Hepatocyte (in vitro differentiated cells): ENCODE measurements at regions not wholly inside any gene's neighbourhood (a gene's known extent, or its start where the extent isn't known, plus 50 kb on each side); places are given as distances from the start of the nearest gene placed in this dataset.

Experiments used
- CTCF ChIP-seq: fragments of 200-600 bp; sonication (generic); IDR thresholded peaks from 2 replicates; pipeline ENCODE4 v1.5.1; 2016; ENCODE audit warnings: antibody characterized with exemption, mild to moderate bottlenecking; ENCODE audit not compliant: poor library complexity
- EZH2 ChIP-seq: fragments of 200-600 bp; sonication (generic); IDR thresholded peaks from 2 replicates; pipeline ENCODE4 v1.6.1; 2016; ENCODE audit warnings: antibody characterized with exemption, mild to moderate bottlenecking, borderline replicate concordance
- EZH2phosphoT487 ChIP-seq: fragments of 200-600 bp; sonication (generic); IDR thresholded peaks from one replicate; pipeline ENCODE4 v1.6.1; 2018; ENCODE audit warnings: antibody characterized with exemption, mild to moderate bottlenecking, low read depth, moderate library complexity; ENCODE audit not compliant: unreplicated experiment, severe bottlenecking

- TF ChIP-seq EZH2 (no peak), CTCF (no peak), EZH2phosphoT487 (no peak)
These were observed 692.8 kb upstream of the GRM3 start for GRCh38 chr7:85950871-85951270.
